Duodenal mucosa (tissue), 2 donors: ENCODE measurements at regions not wholly inside any gene's neighbourhood (a gene's known extent, or its start where the extent isn't known, plus 50 kb on each side); places are given as distances from the start of the nearest gene placed in this dataset.

Source experiments
- H3K27ac ChIP-seq: one replicate; pipeline ENCODE4 v1.7.0; 2013; ENCODE audit warnings: low read depth, low read length
- H3K27me3 ChIP-seq, 2 donors: one replicate each; pipeline ENCODE4 v1.7.0; 2013; ENCODE audit warnings: low read length in 2 of 2, control low read depth in 1 of 2; ENCODE audit not compliant: insufficient read depth in 2 of 2, control insufficient read depth in 1 of 2
- H3K36me3 ChIP-seq, 2 donors: one replicate each; pipeline ENCODE4 v1.7.0; 2013; ENCODE audit warnings: low read length in 2 of 2, control low read depth in 1 of 2; ENCODE audit not compliant: insufficient read depth in 2 of 2, control insufficient read depth in 1 of 2
- H3K4me1 ChIP-seq, 2 donors: one replicate each; pipeline ENCODE4 v1.7.0; 2013; ENCODE audit warnings: low read length in 2 of 2, control low read depth in 1 of 2; ENCODE audit not compliant: insufficient read depth in 2 of 2, control insufficient read depth in 1 of 2
- H3K4me3 ChIP-seq, 2 donors: one replicate each; pipeline ENCODE4 v1.7.0; 2013; ENCODE audit warnings: low read length in 2 of 2, low read depth in 1 of 2
- H3K9ac ChIP-seq, 2 donors: one replicate each; pipeline ENCODE4 v1.7.0; 2013; ENCODE audit warnings: low read length in 2 of 2, low read depth in 1 of 2
- H3K9me3 ChIP-seq, 2 donors: one replicate each; pipeline ENCODE4 v1.7.0; 2013; ENCODE audit warnings: low read length in 2 of 2, control low read depth in 1 of 2; ENCODE audit not compliant: control insufficient read depth in 1 of 2

DNA sequence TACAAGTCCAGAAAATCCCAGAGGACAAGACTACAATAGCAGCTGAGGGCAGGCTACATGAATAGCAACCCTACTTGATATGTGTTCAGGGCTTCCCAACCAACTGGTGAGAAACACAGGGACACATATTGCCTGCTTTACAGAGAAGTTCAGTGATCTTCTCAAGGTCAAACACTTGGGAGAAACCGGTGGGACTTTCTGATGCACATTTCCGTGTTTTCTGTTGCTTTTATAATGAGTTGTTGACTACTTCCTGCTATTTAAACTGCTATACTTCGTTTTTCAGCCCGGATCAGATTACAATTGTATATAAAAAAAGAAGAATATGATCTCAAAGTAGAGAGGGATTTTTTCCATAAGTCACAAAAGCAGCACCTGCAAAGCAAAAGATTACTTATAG is 175.1 kb downstream of the SNX18 start:
- Histone ChIP-seq H3K9me3 (no peaks in the 10 kb centered on the region), H3K4me1 (no peaks in the 10 kb centered on the region), H3K36me3 (no peaks in the 10 kb centered on the region), H3K27ac (no peak overlapping the region), H3K27me3 (no peaks in the 10 kb centered on the region), H3K4me3 (no peak overlapping the region), H3K9ac (no peak overlapping the region)

- no peaks in the 10 kb centered on the region for H3K27me3 ChIP-seq
- no peak overlapping the region for H3K9ac ChIP-seq
- no peaks in the 10 kb centered on the region for H3K9me3 ChIP-seq
- no peak overlapping the region for H3K4me3 ChIP-seq
- no peaks in the 10 kb centered on the region for H3K36me3 ChIP-seq
- H3K27ac ChIP-seq = no peak overlapping the region
- H3K4me1 ChIP-seq = no peaks in the 10 kb centered on the region
These were observed 174.1 kb downstream of the SNX18 start for GRCh38 chr5:54691656-54692055.

- Histone ChIP-seq H3K9ac (no peak overlapping the region), H3K4me1 (no peaks in the 10 kb centered on the region), H3K27ac (no peak overlapping the region), H3K9me3 (no peaks in the 10 kb centered on the region), H3K27me3 (no peaks in the 10 kb centered on the region), H3K36me3 (no peaks in the 10 kb centered on the region), H3K4me3 (no peak overlapping the region)
These were observed 172.1 kb downstream of the SNX18 start for GRCh38 chr5:54689411-54690251.

DNA sequence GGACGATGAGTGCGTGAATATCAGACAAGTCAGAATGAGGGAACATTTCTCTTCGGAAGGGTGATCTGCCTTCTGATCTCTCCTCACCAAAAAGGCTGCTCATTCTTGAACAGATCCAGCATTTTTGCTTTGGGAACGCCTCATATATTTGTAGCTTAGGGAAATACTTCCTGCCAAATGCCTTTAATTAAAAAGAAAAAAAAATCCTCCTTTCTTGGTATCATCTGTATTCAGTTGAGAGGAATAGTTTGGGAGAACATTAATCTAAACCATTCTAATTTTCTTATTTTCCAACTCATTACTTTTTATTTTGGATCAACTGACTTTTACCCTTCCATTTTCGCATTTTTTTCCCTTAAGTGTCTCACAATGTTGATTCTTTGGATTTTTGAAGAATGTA is 163.4 kb downstream of the SNX18 start:
- H3K27ac ChIP-seq = no peak overlapping the region
- H3K9ac ChIP-seq = no peak overlapping the region
- no peaks in the 10 kb centered on the region for H3K36me3 ChIP-seq
- H3K4me1 ChIP-seq = peaks cover 0 to 4% of the 10 kb centered on the region in 2 donors
- H3K9me3 ChIP-seq = no peaks in the 10 kb centered on the region
- no peak overlapping the region for H3K4me3 ChIP-seq
- H3K27me3 ChIP-seq = no peaks in the 10 kb centered on the region

DNA sequence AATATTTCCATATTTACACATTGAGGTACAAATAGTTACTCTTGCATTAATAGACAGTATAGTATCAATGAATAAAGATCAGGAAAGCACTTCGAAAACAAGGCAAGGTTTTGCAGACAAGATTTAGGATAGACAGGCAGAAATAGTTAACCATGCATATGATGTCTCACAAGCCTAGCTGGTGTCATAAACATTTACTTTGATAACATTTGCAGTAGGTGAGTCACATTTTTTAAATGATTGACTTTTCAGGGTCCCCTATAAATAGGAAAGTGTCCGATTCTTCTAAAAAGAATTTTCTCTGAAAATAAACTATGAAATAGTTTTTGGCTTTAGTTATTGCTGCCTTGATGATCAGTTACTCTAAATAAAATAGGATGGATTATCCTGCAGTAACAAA is 162.1 kb downstream of the SNX18 start:
- no peaks in the 10 kb centered on the region for H3K9me3 ChIP-seq
- H3K36me3 ChIP-seq = no peaks in the 10 kb centered on the region
- H3K27me3 ChIP-seq = no peaks in the 10 kb centered on the region
- H3K4me3 ChIP-seq = no peak overlapping the region
- peaks cover 0 to 4% of the 10 kb centered on the region in 2 donors for H3K4me1 ChIP-seq
- H3K27ac ChIP-seq = no peak overlapping the region
- no peak overlapping the region for H3K9ac ChIP-seq

DNA sequence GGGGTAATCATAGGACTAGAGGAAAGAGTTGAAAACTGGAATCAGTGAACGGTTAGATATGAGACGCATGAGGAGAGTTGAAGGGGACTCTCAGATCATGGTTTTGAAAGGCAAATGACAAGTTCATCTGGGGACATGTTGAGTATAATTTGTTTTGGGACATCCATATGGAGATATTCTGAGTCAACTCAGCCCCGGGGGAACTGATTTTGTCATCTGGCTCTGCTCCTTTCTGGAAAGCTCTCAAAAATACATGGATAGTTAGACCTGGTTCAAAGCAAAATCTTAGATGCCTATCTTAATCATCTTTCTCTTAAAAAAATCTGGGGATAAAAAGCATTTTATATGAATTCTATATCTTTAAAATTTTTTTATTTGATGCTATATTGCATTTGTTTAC is 161.2 kb downstream of the SNX18 start:
- Histone ChIP-seq H3K9me3 (no peaks in the 10 kb centered on the region), H3K4me3 (no peak overlapping the region), H3K9ac (no peak overlapping the region), H3K4me1 (peaks cover 5 to 6% of the 10 kb centered on the region in 2 donors), H3K27me3 (no peaks in the 10 kb centered on the region), H3K36me3 (no peaks in the 10 kb centered on the region), H3K27ac (no peak overlapping the region)

DNA sequence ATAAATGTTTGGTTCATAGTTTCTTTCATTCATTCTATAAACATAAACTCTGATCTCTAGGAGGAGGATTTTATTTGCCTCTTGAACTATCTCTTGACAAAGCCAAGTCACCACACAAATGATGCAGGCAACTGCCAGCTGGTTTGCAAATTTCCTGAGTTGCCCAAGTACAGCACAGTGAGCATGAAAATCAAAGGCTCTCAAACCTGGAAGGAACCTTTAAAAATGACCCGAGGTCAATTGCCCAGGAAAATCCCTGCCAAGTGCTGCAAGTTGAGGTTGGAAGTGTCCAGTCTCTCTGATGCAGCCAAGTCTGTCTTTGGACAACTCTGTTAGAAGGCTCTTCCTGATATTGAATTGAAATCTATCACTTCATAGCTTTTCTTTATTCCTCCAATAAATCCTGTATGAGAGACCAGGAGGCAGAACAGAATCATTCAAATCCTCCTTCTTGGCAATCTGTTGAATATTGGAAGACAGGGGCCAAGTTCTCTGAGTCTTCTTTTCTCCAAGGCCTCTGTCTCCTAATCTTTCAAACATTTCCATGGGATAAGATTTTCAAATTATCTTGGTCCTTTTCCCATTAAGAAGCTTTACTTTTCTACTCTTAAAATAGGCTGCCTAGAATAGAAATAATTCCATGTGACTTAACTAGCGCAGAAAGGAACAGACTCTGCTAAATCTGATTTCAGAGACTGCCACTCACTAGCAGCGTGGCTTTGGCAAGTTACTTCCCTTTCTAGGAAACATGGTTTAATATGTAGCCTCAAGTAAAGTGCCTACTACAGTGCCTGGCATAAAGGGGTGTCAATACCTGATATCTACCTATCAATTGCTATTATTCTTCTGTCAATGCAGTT is 159.2 kb downstream of the SNX18 start:
- Histone ChIP-seq H3K4me3 (no peak overlapping the region), H3K27me3 (no peaks in the 10 kb centered on the region), H3K27ac (no peak overlapping the region), H3K9me3 (peaks cover 7 to 8% of the 10 kb centered on the region in 2 donors), H3K9ac (no peak overlapping the region), H3K36me3 (no peaks in the 10 kb centered on the region), H3K4me1 (peaks cover 6 to 15% of the 10 kb centered on the region in 2 donors)

GRCh38 chr5:54673523-54674225 is 156.1 kb downstream of the SNX18 start:
- no peaks in the 10 kb centered on the region for H3K36me3 ChIP-seq
- H3K9ac ChIP-seq = no peak overlapping the region
- H3K4me3 ChIP-seq = no peak overlapping the region
- peaks cover 6 to 15% of the 10 kb centered on the region in 2 donors for H3K4me1 ChIP-seq
- H3K27me3 ChIP-seq = no peaks in the 10 kb centered on the region
- no peak overlapping the region for H3K27ac ChIP-seq
- peaks cover 7 to 8% of the 10 kb centered on the region in 2 donors for H3K9me3 ChIP-seq

- no peaks in the 10 kb centered on the region for H3K36me3 ChIP-seq
- no peaks in the 10 kb centered on the region for H3K27me3 ChIP-seq
- H3K9me3 ChIP-seq = peaks cover 7 to 8% of the 10 kb centered on the region in 2 donors
- no peak overlapping the region for H3K4me3 ChIP-seq
- H3K4me1 ChIP-seq = peaks cover 6 to 15% of the 10 kb centered on the region in 2 donors
- H3K9ac ChIP-seq = no peak overlapping the region
- no peak overlapping the region for H3K27ac ChIP-seq
These were observed 155.3 kb downstream of the SNX18 start for GRCh38 chr5:54672871-54673270.

GRCh38 chr5:54671681-54672080 is 154.1 kb downstream of the SNX18 start:
- H3K9ac ChIP-seq = no peak overlapping the region
- H3K4me1 ChIP-seq = peaks cover 6 to 15% of the 10 kb centered on the region in 2 donors
- no peaks in the 10 kb centered on the region for H3K36me3 ChIP-seq
- peaks cover 7 to 8% of the 10 kb centered on the region in 2 donors for H3K9me3 ChIP-seq
- H3K27me3 ChIP-seq = no peaks in the 10 kb centered on the region
- H3K4me3 ChIP-seq = no peak overlapping the region
- no peak overlapping the region for H3K27ac ChIP-seq
